Panc1 (cell line): ENCODE measurements at regions not wholly inside any gene's neighbourhood (a gene's known extent, or its start where the extent isn't known, plus 50 kb on each side); places are given as distances from the start of the nearest gene placed in this dataset.

Source experiments
- ATAC-seq: fragments of 200-7000 bp; cut with Tn5 transposase; 2 replicates; pipeline ENCODE4 v1.9.1; 2020; ENCODE audit warnings: mild to moderate bottlenecking, moderate library complexity
- BruUV-seq: library from RNA; stranded (reverse); fragments of 400-500 nt; replicated peaks from 2 replicates; lab custom pipeline; 2021; lab: Mats Ljungman, UMichigan
- CTCF ChIA-PET: fragments of 300-600 bp; sonication (Branson Sonifier 250); formaldehyde crosslinking; loops from one replicate; lab custom pipeline; 2022; ENCODE audit warnings: antibody characterized with exemption; lab: Charles Lee
- POLR2A ChIA-PET: fragments of 300-600 bp; sonication (Branson Sonifier 250); formaldehyde crosslinking; loops from one replicate; lab custom pipeline; 2022; ENCODE audit warnings: antibody characterized with exemption; lab: Charles Lee
- DNase-seq: peaks from one replicate; pipeline ENCODE4 v3.0.0-alpha.2; 2010; ENCODE audit warnings: low read depth, low spot score
- H3K27ac ChIP-seq: 2 replicates; pipeline ENCODE4 v1.5.1; 2011; ENCODE audit warnings: mild to moderate bottlenecking, low read length, inconsistent platforms
- H3K27me3 ChIP-seq: fragments of 200-500 bp; sonication (Bioruptor generic); 2 replicates; pipeline ENCODE4 v1.6.0; 2014; ENCODE audit warnings: low read length, inconsistent platforms; ENCODE audit not compliant: control insufficient read depth, insufficient read depth
- H3K36me3 ChIP-seq: fragments of 200-500 bp; sonication (Bioruptor generic); 2 replicates; pipeline ENCODE4 v1.5.1; 2014; ENCODE audit warnings: inconsistent platforms, mild to moderate bottlenecking, low read length, moderate library complexity; ENCODE audit not compliant: control insufficient read depth, insufficient read depth
- H3K4me1 ChIP-seq: 2 replicates; pipeline ENCODE4 v1.5.1; 2011; ENCODE audit warnings: inconsistent platforms, mild to moderate bottlenecking, low read length, moderate library complexity; ENCODE audit not compliant: control insufficient read depth, insufficient read depth
- H3K4me3 ChIP-seq, 2 experiments: 2 replicates each; pipeline ENCODE4 v1.5.1; 2011 to 2012; ENCODE audit warnings: low read depth in 2 of 2, low read length in 2 of 2, mild to moderate bottlenecking in 2 of 2, inconsistent platforms in 1 of 2, moderate library complexity in 1 of 2
- H3K9me3 ChIP-seq: fragments of 200-500 bp; sonication (Bioruptor generic); 2 replicates; pipeline ENCODE4 v1.5.1; 2014; ENCODE audit warnings: low read depth, mild to moderate bottlenecking, inconsistent platforms, low read length, moderate library complexity; ENCODE audit not compliant: control insufficient read depth, insufficient read depth
- CTCF ChIP-seq: fragments of 450-650 bp; IDR thresholded peaks from 2 replicates; pipeline ENCODE4 v1.5.1; 2017; ENCODE audit warnings: mild to moderate bottlenecking
- POLR2AphosphoS5 ChIP-seq: IDR thresholded peaks from 2 replicates; pipeline ENCODE4 v1.6.1; 2012; ENCODE audit warnings: mild to moderate bottlenecking, low read depth, low read length, moderate library complexity
- REST ChIP-seq, 2 experiments: IDR thresholded peaks; 2 replicates each; pipeline ENCODE4 v1.6.1; 2011 to 2012; ENCODE audit warnings: low read depth in 2 of 2, control low read depth in 1 of 2, low read length in 1 of 2, mild to moderate bottlenecking in 1 of 2, moderate library complexity in 1 of 2; ENCODE audit not compliant: insufficient read depth in 1 of 2
- SIN3A ChIP-seq: IDR thresholded peaks from 2 replicates; pipeline ENCODE4 v1.6.1; 2012; ENCODE audit warnings: low read depth, mild to moderate bottlenecking, low read length, moderate library complexity, borderline replicate concordance; ENCODE audit not compliant: insufficient read depth
- TCF7L2 ChIP-seq: IDR thresholded peaks from 2 replicates; pipeline ENCODE4 v1.6.1; 2011; ENCODE audit warnings: mild to moderate bottlenecking, low read depth, low read length, inconsistent platforms
- in situ Hi-C: cut with HindIII; loops from 2 replicates; pipeline ENCODE4 v1.10.0; 2016; ENCODE audit warnings: low sequenced_read_pairs, low pct_unique_long_range_greater_than_20kb
- intact Hi-C: fragments of 100-400 bp; cut with micrococcal nuclease; formaldehyde crosslinking; loops from one replicate; pipeline ENCODE4 v1.10.0; 2022; ENCODE audit not compliant: unreplicated experiment

- BruUV-seq, result no TSS peak
- Histone ChIP-seq H3K27me3 (no peaks in the 10 kb centered on the region), H3K36me3 (no peaks in the 10 kb centered on the region), H3K4me3 (no peak overlapping the region), H3K9me3 (no peaks in the 10 kb centered on the region), H3K4me1 (0 out of 2 replicates have a peak, but pooled peaks cover 3% of the 10 kb centered on the region), H3K27ac (no peak overlapping the region)
- DNase-seq, result no peak
- intact Hi-C loops, result no loop called here
- ChIA-PET POLR2A (no interaction called here), CTCF (no interaction called here)
- no peak for ATAC-seq
- TF ChIP-seq CTCF, result no peak
- TF ChIP-seq REST (IDR thresholded peaks at IDR 0.05; ENCODE audit: insufficient read depth in 1 of 2, low read depth in 2 of 2, low read length in 1 of 2), result no peak
- TF ChIP-seq SIN3A, result no peak
- no peak for TF ChIP-seq TCF7L2
- no peak for TF ChIP-seq POLR2AphosphoS5
- in situ Hi-C loops, result no loop called here
Observed at GRCh38 chr2:128752691-128753263, 434.1 kb upstream of the HS6ST1 start.

- intact Hi-C loops, result no loop called here
- no peak overlapping the region for H3K4me3 ChIP-seq
- 0 out of 2 replicates have a peak, but pooled peaks cover 3% of the 10 kb centered on the region for H3K4me1 ChIP-seq
- no peaks in the 10 kb centered on the region for H3K9me3 ChIP-seq
- in situ Hi-C loops, result no loop called here
- ATAC-seq (no peak), DNase-seq (no peak)
- BruUV-seq, result no TSS peak
- H3K36me3 ChIP-seq, result no peaks in the 10 kb centered on the region
- CTCF ChIA-PET, result no interaction called here
- H3K27ac ChIP-seq, result no peak overlapping the region
- POLR2A ChIA-PET, result no interaction called here
- no peaks in the 10 kb centered on the region for H3K27me3 ChIP-seq
- TF ChIP-seq POLR2AphosphoS5, result no peak
- TF ChIP-seq SIN3A, result no peak
- TF ChIP-seq REST (IDR thresholded peaks at IDR 0.05; ENCODE audit: insufficient read depth in 1 of 2, low read depth in 2 of 2, low read length in 1 of 2), result no peak
- no peak for TF ChIP-seq TCF7L2
- TF ChIP-seq CTCF, result no peak
Observed at GRCh38 chr2:128753321-128753720, 434.7 kb upstream of the HS6ST1 start.
